IMR-90 (cell line): ENCODE measurements at regions not wholly inside any gene's neighbourhood (a gene's known extent, or its start where the extent isn't known, plus 50 kb on each side); places are given as distances from the start of the nearest gene placed in this dataset.

Source experiments
- ATAC-seq: fragments of 200-7000 bp; cut with Tn5 transposase; 2 replicates; pipeline ENCODE4 v1.9.1; 2020; ENCODE audit warnings: low read depth, mild to moderate bottlenecking, moderate library complexity
- BruUV-seq: library from RNA; stranded (reverse); fragments of 400-500 nt; replicated peaks from 2 replicates; lab custom pipeline; 2021; lab: Mats Ljungman, UMichigan
- CTCF ChIA-PET: fragments of 300-600 bp; formaldehyde crosslinking; extraction: SDS; loops from one replicate; lab custom pipeline; 2021; ENCODE audit warnings: antibody characterized with exemption; lab: Yijun Ruan, JAX
- POLR2A ChIA-PET: fragments of 300-600 bp; sonication (Branson Sonifier 250); formaldehyde crosslinking; loops from one replicate; lab custom pipeline; 2022; ENCODE audit warnings: antibody characterized with exemption; ENCODE audit not compliant: unreplicated experiment; lab: Charles Lee
- DNase-seq: peaks from one replicate; pipeline ENCODE4 v3.0.0; 2013
- H2AFZ ChIP-seq: replicated peaks from 2 replicates; pipeline ENCODE3; 2013; ENCODE audit warnings: low read length, mild to moderate bottlenecking; ENCODE audit not compliant: poor library complexity
- H2AK5ac ChIP-seq: 2 replicates; pipeline ENCODE4 v1.6.1; 2013; ENCODE audit warnings: low read depth, low read length, inconsistent platforms
- H2AK9ac ChIP-seq: replicated peaks from 2 replicates; pipeline ENCODE3; 2013; ENCODE audit warnings: mild to moderate bottlenecking, low read depth, low read length, moderate library complexity; ENCODE audit not compliant: poor library complexity
- H2BK120ac ChIP-seq: 2 replicates; pipeline ENCODE4 v1.6.1; 2013; ENCODE audit warnings: low read depth, low read length, inconsistent platforms
- H2BK15ac ChIP-seq: 3 replicates; pipeline ENCODE4 v1.6.1; 2013; ENCODE audit warnings: low read depth, low read length, inconsistent platforms
- H2BK20ac ChIP-seq: 2 replicates; pipeline ENCODE4 v1.6.1; 2013; ENCODE audit warnings: low read depth, mild to moderate bottlenecking, inconsistent platforms, low read length, moderate library complexity
- H2BK5ac ChIP-seq: 2 replicates; pipeline ENCODE4 v1.6.1; 2013; ENCODE audit warnings: mild to moderate bottlenecking, low read depth, low read length, inconsistent platforms; ENCODE audit not compliant: poor library complexity, severe bottlenecking
- H3K14ac ChIP-seq: replicated peaks from 2 replicates; pipeline ENCODE4 v1.6.1; 2013; ENCODE audit warnings: low read depth, low read length, inconsistent platforms
- H3K18ac ChIP-seq: 2 replicates; pipeline ENCODE4 v1.6.1; 2013; ENCODE audit warnings: low read depth, low read length, control low read depth
- H3K23ac ChIP-seq: 2 replicates; pipeline ENCODE4 v1.6.1; 2013; ENCODE audit warnings: low read depth, low read length, inconsistent platforms
- H3K27ac ChIP-seq: 2 replicates; pipeline ENCODE4 v1.5.1; 2013; ENCODE audit warnings: mild to moderate bottlenecking, control low read depth, low read length; ENCODE audit not compliant: insufficient read depth
- H3K27me3 ChIP-seq: 2 replicates; pipeline ENCODE4 v1.6.1; 2013; ENCODE audit warnings: low read length; ENCODE audit not compliant: control insufficient read depth, insufficient read depth
- H3K36me3 ChIP-seq: 2 replicates; pipeline ENCODE4 v1.6.1; 2013; ENCODE audit warnings: low read length, mixed read lengths; ENCODE audit not compliant: control insufficient read depth, insufficient read depth
- H3K4ac ChIP-seq: 2 replicates; pipeline ENCODE4 v1.6.1; 2013; ENCODE audit warnings: low read depth, low read length, inconsistent platforms
- H3K4me1 ChIP-seq: 2 replicates; pipeline ENCODE4 v1.6.1; 2013; ENCODE audit warnings: low read length, mixed read lengths; ENCODE audit not compliant: control insufficient read depth, insufficient read depth
- H3K4me2 ChIP-seq: 2 replicates; pipeline ENCODE4 v1.6.1; 2013; ENCODE audit warnings: low read depth, mild to moderate bottlenecking, control low read depth, low read length, moderate library complexity
- H3K4me3 ChIP-seq: 2 replicates; pipeline ENCODE4 v1.5.1; 2013; ENCODE audit warnings: low read depth, mild to moderate bottlenecking, control low read depth, low read length, moderate library complexity; ENCODE audit not compliant: insufficient read depth
- H3K56ac ChIP-seq: 2 replicates; pipeline ENCODE4 v1.6.1; 2013; ENCODE audit warnings: low read length, inconsistent platforms; ENCODE audit not compliant: insufficient read depth; ENCODE audit errors: extremely low read depth
- H3K79me1 ChIP-seq, 2 experiments: 2 replicates each; pipeline ENCODE4 v1.6.1; 2013; ENCODE audit warnings: low read length in 2 of 2, inconsistent platforms in 1 of 2, low read depth in 1 of 2
- H3K9ac ChIP-seq: 2 replicates; pipeline ENCODE4 v1.6.1; 2013; ENCODE audit warnings: low read depth, low read length, control low read depth
- H3K9me1 ChIP-seq: 2 replicates; pipeline ENCODE4 v1.6.1; 2013; ENCODE audit warnings: low read length, inconsistent platforms; ENCODE audit not compliant: insufficient read depth
- H3K9me3 ChIP-seq: 2 replicates; pipeline ENCODE4 v1.6.1; 2013; ENCODE audit warnings: low read length; ENCODE audit not compliant: control insufficient read depth, insufficient read depth
- H4K20me1 ChIP-seq: 2 replicates; pipeline ENCODE4 v1.6.1; 2013; ENCODE audit warnings: low read length, inconsistent platforms; ENCODE audit not compliant: insufficient read depth
- H4K5ac ChIP-seq: 2 replicates; pipeline ENCODE4 v1.6.1; 2013; ENCODE audit warnings: mild to moderate bottlenecking, low read depth, low read length, control low read depth
- H4K8ac ChIP-seq, 2 experiments: 2 replicates each; pipeline ENCODE4 v1.6.1; 2013; ENCODE audit warnings: low read depth in 2 of 2, low read length in 2 of 2, control low read depth in 1 of 2, inconsistent platforms in 1 of 2
- H4K91ac ChIP-seq: 2 replicates; pipeline ENCODE4 v1.6.1; 2013; ENCODE audit warnings: low read depth, low read length, inconsistent platforms; ENCODE audit not compliant: insufficient read depth
- MAFK ChIP-seq: IDR thresholded peaks from 2 replicates; pipeline ENCODE4 v1.6.1; 2012; ENCODE audit warnings: low read depth, low read length, improper control_type of control experiment
- MXI1 ChIP-seq: IDR thresholded peaks from 2 replicates; pipeline ENCODE4 v1.6.1; 2012; ENCODE audit warnings: low read depth, mild to moderate bottlenecking, low read length, moderate library complexity, borderline replicate concordance
- RFX5 ChIP-seq: IDR thresholded peaks from 2 replicates; pipeline ENCODE4 v1.8.0; 2012; ENCODE audit warnings: low read depth, mild to moderate bottlenecking, low read length, moderate library complexity
- WGBS, 2 experiments: methylation state at CpG; one replicate each; pipeline versions ENCODE4 v1.1.5 to v1.1.7; 2013; ENCODE audit warnings: missing lambda C conversion rate in 2 of 2; ENCODE audit not compliant: insufficient read length in 1 of 2; ENCODE audit errors: extremely low coverage in 2 of 2; 5-methylcytosine and 5-hydroxymethylcytosine counted together
- dilution Hi-C: fragments of 300-500 bp; cut with HindIII; formaldehyde crosslinking; loops from one replicate; pipeline ENCODE4 v1.14.3; 2018; ENCODE audit warnings: low sequenced_read_pairs; ENCODE audit not compliant: unreplicated experiment
- in situ Hi-C: fragments of 300-500 bp; cut with MboI; formaldehyde crosslinking; loops from 3 replicates; pipeline ENCODE4 v1.14.3; 2019; ENCODE audit warnings: low sequenced_read_pairs, inconsistent platforms, mixed read lengths
- intact Hi-C: fragments of 100-400 bp; cut with micrococcal nuclease; formaldehyde crosslinking; loops from 2 replicates; pipeline ENCODE4 v1.10.0; 2022

DNA sequence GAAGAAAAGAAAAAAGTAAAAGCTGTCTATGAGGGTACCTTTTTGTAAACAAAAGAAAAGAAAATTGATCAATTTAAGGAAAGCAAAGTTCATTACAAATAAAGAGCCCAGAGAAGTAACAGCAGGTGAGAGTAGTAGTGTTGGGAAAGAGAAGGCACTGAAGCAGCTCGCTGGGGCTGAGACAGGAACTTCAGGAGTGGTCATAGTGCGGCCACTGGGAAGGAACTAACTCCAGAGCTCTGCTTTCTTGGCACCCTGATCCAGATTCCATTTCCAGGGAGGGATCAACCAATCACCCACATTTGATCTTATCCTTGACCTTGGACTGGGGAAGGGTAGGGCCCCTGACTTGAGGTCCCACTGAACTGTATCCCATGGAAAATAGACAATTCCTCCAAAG lies 617.6 kb downstream of the CPS1 start:
- Histone ChIP-seq H2BK15ac (no peak overlapping the region), H3K27me3 (no peaks in the 10 kb centered on the region), H2BK20ac (no peak overlapping the region), H3K14ac (no peak overlapping the region), H2AFZ (no peak overlapping the region), H3K9me3 (peaks cover 3% of the 10 kb centered on the region; the same call in 1 of the 2 replicates), H2BK120ac (no peak overlapping the region), H2AK9ac (no peak overlapping the region), H3K4me3 (no peak overlapping the region), H4K5ac (no peak overlapping the region), H3K9ac (no peak overlapping the region), H4K91ac (no peak overlapping the region), H3K79me1 (no peaks in the 10 kb centered on the region), H3K18ac (no peak overlapping the region), H2BK5ac (no peak overlapping the region), H3K56ac (no peak overlapping the region), H2AK5ac (no peak overlapping the region), H3K4me1 (no peaks in the 10 kb centered on the region), H3K36me3 (no peaks in the 10 kb centered on the region), H3K4me2 (no peak overlapping the region), H3K9me1 (no peaks in the 10 kb centered on the region), H3K4ac (no peak overlapping the region), H4K8ac (no peak overlapping the region), H3K27ac (no peak overlapping the region), H3K23ac (no peak overlapping the region), H4K20me1 (no peaks in the 10 kb centered on the region)
- ATAC-seq (no peak), DNase-seq (no peak)
- ChIA-PET CTCF (no interaction called here), POLR2A (no interaction called here)
- WGBS, 2 experiments, result no CpG with 5 or more reads among the region's 2 CpGs
- TF ChIP-seq RFX5, result no peak
- TF ChIP-seq MXI1, result no peak
- TF ChIP-seq MAFK, result no peak
- in situ Hi-C loops, result loop anchor here (25.0 kb wide), 1 partner anchor 562 kb away; no protein-coding TSS in a partner anchor
- intact Hi-C loops, result no loop called here
- dilution Hi-C loops, result no loop called here
- BruUV-seq, result no TSS peak
